Heart right ventricle (tissue), 16 donors: ENCODE measurements at regions not wholly inside any gene's neighbourhood (a gene's known extent, or its start where the extent isn't known, plus 50 kb on each side); places are given as distances from the start of the nearest gene placed in this dataset.

Experiments
- ATAC-seq, 8 donors: fragments of 200-7000 bp; cut with Tn5 transposase; one replicate each; pipeline ENCODE4 v1.9.1; 2020; ENCODE audit warnings: mild to moderate bottlenecking in 8 of 8, moderate library complexity in 8 of 8, moderate number of reproducible peaks in 1 of 8
- DNase-seq, 2 donors: peaks; one replicate each; pipeline ENCODE4 v3.0.0-alpha.2; 2020
- H3K27ac ChIP-seq, 10 donors: fragments of 200-600 bp; sonication (generic) in 2 of 10; one replicate each; pipeline versions ENCODE4 v1.5.0 to v1.8.0; 2020 to 2022; ENCODE audit warnings: mild to moderate bottlenecking in 3 of 10
- H3K27me3 ChIP-seq, 7 donors: fragments of 200-600 bp; one replicate each; pipeline ENCODE4 v1.8.0; 2021 to 2022; ENCODE audit warnings: mild to moderate bottlenecking in 2 of 7
- H3K36me3 ChIP-seq, 9 donors: fragments of 200-600 bp; sonication (generic) in 1 of 9; one replicate each; pipeline versions ENCODE4 v1.5.0 to v1.8.0; 2020 to 2022; ENCODE audit warnings: mild to moderate bottlenecking in 2 of 9
- H3K4me1 ChIP-seq, 9 donors: fragments of 200-600 bp; sonication (generic) in 1 of 9; one replicate each; pipeline versions ENCODE4 v1.5.0 to v1.8.0; 2020 to 2022; ENCODE audit warnings: mild to moderate bottlenecking in 4 of 9
- H3K4me3 ChIP-seq, 10 donors: fragments of 200-600 bp; sonication (generic) in 2 of 10; one replicate each; pipeline versions ENCODE4 v1.5.0 to v1.8.0; 2020 to 2022; ENCODE audit warnings: mild to moderate bottlenecking in 7 of 10, moderate library complexity in 2 of 10
- H3K9me3 ChIP-seq, 11 donors: fragments of 200-600 bp in 10 of 11; sonication (generic) in 2 of 11; one replicate each; pipeline versions ENCODE4 v1.5.0 to v1.8.0; 2013 to 2022; ENCODE audit warnings: mild to moderate bottlenecking in 2 of 11, control low read depth in 1 of 11, moderate library complexity in 1 of 11
- CTCF ChIP-seq, 9 donors: fragments of 200-600 bp; sonication (generic) in 2 of 9; IDR thresholded peaks; one replicate each; pipeline versions ENCODE4 v1.5.0 to v1.8.0; 2021 to 2022; ENCODE audit warnings: antibody characterized with exemption in 9 of 9, mild to moderate bottlenecking in 5 of 9, moderate library complexity in 1 of 9
- WGBS, 2 donors: extraction: QIAGEN DNeasy Blood & Tissue Kit; methylation state at CpG; one replicate each; pipeline ENCODE4 v1.1.7; 2013; ENCODE audit warnings: inconsistent platforms in 1 of 2; 5-methylcytosine and 5-hydroxymethylcytosine counted together
- intact Hi-C, 10 donors: fragments of 100-400 bp; cut with DNase I; formaldehyde crosslinking; loops; one replicate each; pipeline versions ENCODE4 v1.11.1 to v1.14.2; 2022
- donor health status: Arrhythmogenic right ventricular cardiomyopathy.
- donor health status: ischemic (EF 13 %, LVEDD 7.1; RV severe dilation, severe dysfunction).
- donor health status: healthy with polysubstance abuse.
- donor health status: DM: no; HTN: yes; CAD: no.
- donor health status: DM: no; HTN: no; CAD: no.
- donor health status: ischemic (EF 25% LVEDD 6.9; RV normal size, moderate dysfunction).
- donor health status: ischemic (EF 25% LVEDD 5.7; RV mildly dilated, moderate dysfunction).
- donor health status: healthy.
- donor health status: DM: yes; HTN: yes; CAD: no.
- donor health status: Ischemic cardiomyopathy.
- donor health status: ischemic (EF 35%, LVEDD 5.7; RV mildly dilated, moderate dysfunction).
- donor health status: nonischemic (EF 11% LVEDD 7.7; RV severe dilation, severe dysfunction).
- donor health status: DM: yes; HTN: yes; CAD: no.
- donor health status: PGD.
- donor health status: ischemic (EF 29% LVEDD 5.4; RV normal size, mild dysfunction).
- donor health status: nonischemic (EF 23%, LVEDD 6.1; RV moderate dilation, normal function).

- intact Hi-C loops, result no loop called here
- no peak for TF ChIP-seq CTCF (IDR thresholded peaks at IDR 0.05)
- Histone ChIP-seq H3K27ac (no peak overlapping the region), H3K36me3 (no peaks in the 10 kb centered on the region), H3K9me3 (no peaks in the 10 kb centered on the region), H3K27me3 (no peaks in the 10 kb centered on the region), H3K4me1 (peaks cover 0 to 10% (median 0%) of the 10 kb centered on the region in 9 donors), H3K4me3 (no peak overlapping the region)
- 56 to 63% methylated on average over 6 of the region's 6 CpGs for WGBS, 2 donors
- ATAC-seq, result peak in 4 of 8 donors; percentile 47 to 69 (median 56)
- peak; percentile 5 to 6 for DNase-seq
Measured at GRCh38 chr15:35810007-35810406, 264.0 kb upstream of the DPH6 start.

DNA sequence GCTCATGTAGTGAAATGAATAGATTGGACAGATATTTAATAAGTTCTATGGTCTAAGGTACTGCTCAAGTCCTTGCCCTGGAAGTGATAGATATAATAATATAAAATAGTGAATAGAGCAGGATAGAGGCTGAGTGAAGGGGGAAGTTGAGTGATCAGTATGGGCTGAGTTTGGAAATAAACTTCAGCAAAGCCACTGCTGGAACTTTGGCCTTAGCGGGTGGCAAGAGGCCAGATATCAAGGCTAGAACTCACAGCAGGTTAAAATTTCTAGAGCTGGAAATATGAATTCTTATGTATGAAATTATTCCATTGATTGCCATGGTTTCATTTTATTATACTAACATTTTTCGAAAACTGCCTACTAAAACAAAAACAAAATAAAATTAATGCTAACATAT lies 267.6 kb upstream of the DPH6 start:
- Histone ChIP-seq H3K4me3 (no peak overlapping the region), H3K36me3 (no peaks in the 10 kb centered on the region), H3K27ac (no peak overlapping the region), H3K9me3 (no peaks in the 10 kb centered on the region), H3K4me1 (peaks cover 0 to 10% (median 0%) of the 10 kb centered on the region in 9 donors), H3K27me3 (no peaks in the 10 kb centered on the region)
- TF ChIP-seq CTCF (IDR thresholded peaks at IDR 0.05), result no peak
- no peak for DNase-seq
- intact Hi-C loops, result no loop called here
- no peak for ATAC-seq
- WGBS, 2 donors, result 97% methylated on average over 2 of the region's 2 CpGs

GRCh38 chr15:35818846-35819245 lies 272.9 kb upstream of the DPH6 start:
- 92 to 93% methylated on average over 1 of the region's 1 CpG for WGBS, 2 donors
- no peak for TF ChIP-seq CTCF (IDR thresholded peaks at IDR 0.05)
- no peaks in the 10 kb centered on the region for H3K36me3 ChIP-seq
- no peaks in the 10 kb centered on the region for H3K27me3 ChIP-seq
- DNase-seq, result no peak
- no peak overlapping the region for H3K4me3 ChIP-seq
- no peak overlapping the region for H3K27ac ChIP-seq
- intact Hi-C loops, result no loop called here
- ATAC-seq, result no peak
- no peaks in the 10 kb centered on the region for H3K9me3 ChIP-seq
- H3K4me1 ChIP-seq, result no peaks in the 10 kb centered on the region

- Histone ChIP-seq H3K36me3 (no peaks in the 10 kb centered on the region), H3K27me3 (no peaks in the 10 kb centered on the region), H3K4me1 (no peaks in the 10 kb centered on the region), H3K27ac (no peak overlapping the region), H3K9me3 (no peaks in the 10 kb centered on the region), H3K4me3 (no peak overlapping the region)
- intact Hi-C loops, result no loop called here
- TF ChIP-seq CTCF (IDR thresholded peaks at IDR 0.05), result no peak
- ATAC-seq (no peak), DNase-seq (no peak)
Measured at GRCh38 chr15:35822153-35822552, 276.2 kb upstream of the DPH6 start.

DNA sequence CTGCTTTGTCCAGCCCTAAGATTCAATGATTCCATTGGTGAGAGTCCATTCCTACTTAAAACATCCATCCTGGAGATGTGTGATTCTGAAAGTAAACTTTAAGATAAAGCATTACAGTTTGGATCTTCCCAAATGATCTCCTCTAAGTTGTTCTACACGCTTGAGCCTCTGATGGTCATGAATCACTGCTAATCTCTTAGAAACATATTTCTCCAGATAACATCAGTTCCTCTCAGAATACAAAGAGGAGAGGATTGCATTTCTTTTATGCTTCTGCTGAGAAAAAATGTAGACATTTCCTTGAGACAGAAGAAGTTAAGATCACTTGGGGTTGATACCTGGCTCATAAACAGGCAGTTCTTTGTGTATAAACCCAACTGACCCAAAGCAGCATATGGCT lies 281.2 kb upstream of the DPH6 start:
- DNase-seq (no peak), ATAC-seq (no peak)
- H3K4me3 ChIP-seq, result no peak overlapping the region
- H3K4me1 ChIP-seq, result peaks cover 0 to 13% (median 0%) of the 10 kb centered on the region in 9 donors
- no peaks in the 10 kb centered on the region for H3K36me3 ChIP-seq
- no peak for TF ChIP-seq CTCF (IDR thresholded peaks at IDR 0.05)
- WGBS, 2 donors, result 42 to 63% methylated on average over 1 of the region's 1 CpG
- no peaks in the 10 kb centered on the region for H3K9me3 ChIP-seq
- intact Hi-C loops, result no loop called here
- H3K27me3 ChIP-seq, result no peaks in the 10 kb centered on the region
- no peak overlapping the region for H3K27ac ChIP-seq
